RPMI7951 (cell line): ENCODE measurements at regions not wholly inside any gene's neighbourhood (a gene's known extent, or its start where the extent isn't known, plus 50 kb on each side); places are given as distances from the start of the nearest gene placed in this dataset.
"Not testable (repeated sequence)": the region's sequence is repeated elsewhere in the genome, so short reads cannot be mapped to it uniquely, and the experiment has no call there.

Source experiments
- DNase-seq: peaks from one replicate; pipeline ENCODE4 v3.0.0-alpha.2; 2012; ENCODE audit warnings: low read depth

- DNase-seq = not testable (repeated sequence)
Measured at GRCh38 chr20:25798174-25798993, 101.7 kb upstream of the ZNF337 start.

GRCh38 chr20:25797062-25797461 lies 100.4 kb upstream of the ZNF337 start:
- DNase-seq = not testable (repeated sequence)

DNA sequence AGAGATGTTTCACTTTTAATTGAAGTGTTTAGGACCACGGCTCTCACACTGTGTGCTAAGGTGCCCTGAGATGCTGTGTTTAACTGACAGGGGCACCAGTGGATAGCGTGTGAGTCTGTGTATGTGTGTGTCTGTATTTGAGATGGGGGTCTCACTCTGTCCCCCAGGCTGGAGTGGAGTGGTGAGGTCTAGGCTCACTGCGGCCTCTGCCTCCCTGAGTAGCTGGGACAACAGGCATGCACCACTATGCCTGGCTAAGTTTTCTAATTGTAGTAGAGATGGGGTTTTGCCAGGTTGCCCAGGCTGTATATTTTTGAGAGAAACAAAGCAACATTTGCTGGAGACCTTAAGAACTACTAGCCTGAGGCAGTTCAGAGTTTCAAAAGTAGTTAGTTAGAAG lies 80.6 kb upstream of the ZNF337 start:
- DNase-seq = not testable (repeated sequence)

DNA sequence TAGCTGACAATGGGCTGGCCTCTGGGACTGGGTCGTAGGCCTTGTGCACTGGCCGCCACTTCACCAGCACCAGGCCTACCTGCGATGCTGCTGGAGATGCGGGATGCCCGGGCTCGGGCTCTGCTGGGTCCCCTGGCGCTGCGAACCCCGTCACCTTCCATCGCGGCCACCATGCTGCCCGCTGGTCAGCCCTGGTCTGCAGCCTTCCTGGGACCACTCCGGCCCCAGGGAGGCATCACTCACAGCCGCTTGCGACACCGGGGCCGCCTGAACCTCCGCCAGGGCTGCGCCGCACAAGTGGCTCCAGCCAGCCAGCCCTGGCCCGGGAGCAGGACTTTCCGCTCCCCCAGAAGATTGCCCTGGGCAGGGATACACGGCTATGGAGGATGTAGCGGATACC lies 78.1 kb upstream of the ZNF337 start:
- DNase-seq = not testable (repeated sequence)

- DNase-seq = not testable (repeated sequence)
Measured at GRCh38 chr20:25774203-25774602, 77.5 kb upstream of the ZNF337 start.

- not testable (repeated sequence) for DNase-seq
Measured at GRCh38 chr20:25772437-25772836, 75.8 kb upstream of the ZNF337 start.

- not testable (repeated sequence) for DNase-seq
Measured at GRCh38 chr20:25771818-25772217, 75.2 kb upstream of the ZNF337 start.

DNA sequence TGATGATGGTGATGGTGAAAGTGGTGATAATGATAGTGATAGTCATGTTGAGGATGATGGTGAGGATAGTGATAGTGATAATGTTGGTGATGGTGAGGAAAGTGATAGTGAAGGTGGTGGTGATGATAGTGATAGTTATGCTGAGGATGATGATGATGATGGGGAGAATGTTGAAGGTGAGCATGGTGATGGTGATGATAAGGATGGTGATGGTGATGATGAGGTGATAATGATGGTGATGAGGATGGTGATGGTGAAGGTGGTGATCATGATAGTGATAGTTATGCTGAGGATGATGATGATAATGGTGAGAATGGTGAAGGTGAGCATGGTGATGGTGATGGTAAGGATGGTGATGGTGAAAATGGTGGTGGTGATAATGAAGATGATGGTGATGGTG lies 64.9 kb upstream of the ZNF337 start:
- DNase-seq = no peak

- not testable (repeated sequence) for DNase-seq
Measured at GRCh38 chr20:25761046-25761445, 64.4 kb upstream of the ZNF337 start.

DNA sequence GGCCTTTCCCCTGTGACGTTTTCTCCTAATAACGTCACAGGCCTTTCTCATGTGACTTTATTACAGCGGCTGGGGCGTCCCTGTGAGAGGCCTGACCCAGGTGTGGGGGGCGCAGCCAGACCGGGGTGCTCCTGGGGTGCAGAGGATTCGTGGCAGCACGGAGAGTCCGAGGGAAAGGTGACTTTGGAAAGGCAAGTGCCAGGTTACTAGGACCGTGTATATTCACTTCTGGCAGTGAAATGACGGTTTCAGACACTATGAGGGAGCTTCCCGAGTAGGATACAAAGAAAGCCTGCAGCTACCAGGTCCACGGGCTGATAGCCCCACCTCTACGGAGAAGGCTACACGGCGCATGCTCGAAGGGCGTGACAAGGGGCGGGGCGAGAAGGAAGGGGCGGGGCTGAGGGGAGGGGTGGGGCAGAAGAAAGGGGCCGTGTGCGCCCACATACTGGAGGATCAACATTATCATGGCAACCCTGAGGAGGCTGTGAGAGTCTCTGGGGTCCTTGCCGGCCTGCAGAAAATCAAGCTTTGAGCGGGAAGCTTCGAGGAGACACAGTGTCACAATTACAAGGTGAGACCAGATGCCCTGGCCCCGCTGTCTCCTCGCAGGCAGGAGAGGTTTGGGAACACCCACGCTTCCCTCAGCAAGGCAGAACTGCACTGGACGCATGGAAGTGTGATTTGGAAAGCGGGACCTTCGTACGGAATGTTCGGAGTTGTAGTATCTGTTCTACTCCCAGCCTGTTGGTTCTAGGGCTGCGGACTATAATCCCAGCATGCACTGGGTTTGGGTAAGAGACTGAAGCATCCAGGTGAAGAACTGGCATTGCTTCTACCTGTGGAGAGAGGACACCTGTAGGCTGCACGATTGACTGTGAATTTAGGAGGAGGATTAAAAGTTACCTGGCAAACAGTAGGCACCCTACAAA lies 54.4 kb upstream of the ZNF337 start:
- peak; percentile 70 for DNase-seq

- DNase-seq = no peak
Measured at GRCh38 chr20:25750220-25750764, 53.6 kb upstream of the ZNF337 start.

DNA sequence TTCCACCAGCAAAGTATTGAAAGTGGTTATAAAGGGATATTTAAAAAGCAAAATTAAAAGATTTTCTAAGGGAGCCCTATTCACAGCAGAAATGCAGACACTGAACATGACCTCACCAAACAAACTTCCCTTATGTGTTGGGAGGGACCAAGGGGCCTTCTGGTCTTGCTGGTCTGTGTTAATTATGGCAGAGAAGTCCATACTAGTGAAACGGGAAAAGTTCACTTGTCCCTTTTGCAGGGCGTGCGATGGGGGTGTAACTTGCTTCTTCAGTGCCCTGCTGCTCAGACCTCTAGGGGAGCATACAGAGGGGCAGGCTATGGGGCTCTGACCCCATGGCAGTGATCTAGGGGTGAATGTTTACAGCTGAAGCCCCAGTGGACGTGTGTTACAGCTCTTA lies 53.0 kb upstream of the ZNF337 start:
- no peak for DNase-seq
